Liver (tissue), 8 donors: ENCODE measurements at regions not wholly inside any gene's neighbourhood (a gene's known extent, or its start where the extent isn't known, plus 50 kb on each side); places are given as distances from the start of the nearest gene placed in this dataset.

Source experiments
- DNase-seq: peaks from one replicate; pipeline ENCODE4 v3.0.0-alpha.2; 2017; ENCODE audit warnings: low spot score
- H3K27ac ChIP-seq, 2 donors: one replicate each; pipeline ENCODE4 v1.7.0; 2013; ENCODE audit warnings: inconsistent platforms in 2 of 2, low read length in 2 of 2, control low read depth in 1 of 2, low read depth in 1 of 2, mild to moderate bottlenecking in 1 of 2
- H3K27me3 ChIP-seq, 4 donors: one replicate each; pipeline versions ENCODE4 v1.6.1 to v1.7.0; 2013; ENCODE audit warnings: low read length in 3 of 4, inconsistent platforms in 1 of 4, mild to moderate bottlenecking in 1 of 4, moderate library complexity in 1 of 4; ENCODE audit not compliant: control insufficient read depth in 4 of 4, insufficient read depth in 4 of 4
- H3K36me3 ChIP-seq, 4 donors: one replicate each; pipeline versions ENCODE4 v1.6.1 to v1.7.0; 2013; ENCODE audit warnings: low read length in 3 of 4, mild to moderate bottlenecking in 3 of 4, low read depth in 1 of 4, moderate library complexity in 1 of 4; ENCODE audit not compliant: control insufficient read depth in 4 of 4, insufficient read depth in 3 of 4
- H3K4me1 ChIP-seq, 4 donors: one replicate each; pipeline versions ENCODE4 v1.6.1 to v1.7.0; 2013; ENCODE audit warnings: low read length in 3 of 4, mild to moderate bottlenecking in 3 of 4, moderate library complexity in 1 of 4; ENCODE audit not compliant: control insufficient read depth in 4 of 4, insufficient read depth in 4 of 4
- H3K4me3 ChIP-seq, 3 donors: one replicate each; pipeline versions ENCODE4 v1.6.1 to v1.7.0; 2013; ENCODE audit warnings: low read length in 3 of 3, control low read depth in 1 of 3, low read depth in 1 of 3, mild to moderate bottlenecking in 1 of 3
- H3K9ac ChIP-seq, 2 donors: one replicate each; pipeline ENCODE4 v1.7.0; 2013; ENCODE audit warnings: low read length in 2 of 2, mild to moderate bottlenecking in 2 of 2, moderate library complexity in 2 of 2, control low read depth in 1 of 2, low read depth in 1 of 2
- H3K9me3 ChIP-seq, 4 donors: one replicate each; pipeline versions ENCODE4 v1.6.1 to v1.7.0; 2013; ENCODE audit warnings: low read length in 3 of 4; ENCODE audit not compliant: control insufficient read depth in 4 of 4
- ATF3 ChIP-seq: IDR thresholded peaks from 2 replicates; pipeline ENCODE4 v1.6.1; 2016; ENCODE audit warnings: antibody characterized with exemption
- CTCF ChIP-seq: fragments of 150-350 bp; IDR thresholded peaks from 2 replicates; pipeline ENCODE4 v1.5.1; 2017; ENCODE audit warnings: improper control_type of control experiment, low read depth, low read length; ENCODE audit not compliant: missing input control
- EGR1 ChIP-seq, 2 donors: IDR thresholded peaks; 2 replicates each; pipeline ENCODE4 v1.6.1; 2016 to 2018; ENCODE audit warnings: antibody characterized with exemption in 2 of 2, low read depth in 2 of 2
- FOXA1 ChIP-seq: IDR thresholded peaks from 2 replicates; pipeline ENCODE4 v1.6.1; 2016; ENCODE audit warnings: antibody characterized with exemption
- FOXA2 ChIP-seq: IDR thresholded peaks from 2 replicates; pipeline ENCODE4 v1.6.1; 2016; ENCODE audit warnings: antibody characterized with exemption
- GABPA ChIP-seq, 2 donors: IDR thresholded peaks in 1 of 2; conservative IDR thresholded peaks in 1 of 2; 2 replicates each; pipeline ENCODE4 v1.6.1; 2016; ENCODE audit warnings: antibody characterized with exemption in 2 of 2, mild to moderate bottlenecking in 1 of 2, moderate library complexity in 1 of 2
- HNF4A ChIP-seq, 2 donors: conservative IDR thresholded peaks; 2 replicates each; pipeline ENCODE4 v1.6.1; 2016; ENCODE audit warnings: antibody characterized with exemption in 2 of 2, mild to moderate bottlenecking in 2 of 2
- HNF4G ChIP-seq: IDR thresholded peaks from 2 replicates; pipeline ENCODE4 v1.6.1; 2016; ENCODE audit warnings: antibody characterized with exemption
- JUND ChIP-seq, 2 donors: IDR thresholded peaks; 2 replicates each; pipeline ENCODE4 v1.6.1; 2016; ENCODE audit warnings: antibody characterized with exemption in 2 of 2
- NR2F2 ChIP-seq: IDR thresholded peaks from 2 replicates; pipeline ENCODE4 v1.6.1; 2016; ENCODE audit warnings: antibody characterized with exemption
- RAD21 ChIP-seq, 2 donors: IDR thresholded peaks; 2 replicates each; pipeline ENCODE4 v1.6.1; 2016; ENCODE audit warnings: antibody characterized with exemption in 2 of 2, mild to moderate bottlenecking in 2 of 2
- RXRA ChIP-seq, 2 donors: IDR thresholded peaks; 2 replicates each; pipeline ENCODE4 v1.6.1; 2017 to 2018; ENCODE audit warnings: antibody characterized with exemption in 2 of 2, mild to moderate bottlenecking in 1 of 2
- SP1 ChIP-seq: IDR thresholded peaks from 2 replicates; pipeline ENCODE4 v1.6.1; 2018; ENCODE audit warnings: antibody characterized with exemption, mild to moderate bottlenecking
- TAF1 ChIP-seq: conservative IDR thresholded peaks from 2 replicates; pipeline ENCODE4 v1.6.1; 2016; ENCODE audit warnings: antibody characterized with exemption, mild to moderate bottlenecking
- YY1 ChIP-seq: IDR thresholded peaks from 2 replicates; pipeline ENCODE4 v1.6.1; 2016; ENCODE audit warnings: antibody characterized with exemption, mild to moderate bottlenecking
- WGBS: extraction: QIAGEN DNeasy Blood & Tissue Kit; methylation state at CpG from one replicate; pipeline ENCODE4 v1.1.7; 2013; 5-methylcytosine and 5-hydroxymethylcytosine counted together
- TF ChIP-seq, protein P1 (sequence below): IDR thresholded peaks from 2 replicates; pipeline ENCODE4 v1.6.1; 2016; ENCODE audit warnings: antibody characterized with exemption
- TF ChIP-seq, protein P2 (sequence below): IDR thresholded peaks from 2 replicates; pipeline ENCODE4 v1.6.1; 2016; ENCODE audit warnings: antibody characterized with exemption, mild to moderate bottlenecking
- donor health status: healthy.
- donor health status: healthy.
- donor health status: healthy.
- donor health status: healthy.
- donor health status: healthy.

DNA sequence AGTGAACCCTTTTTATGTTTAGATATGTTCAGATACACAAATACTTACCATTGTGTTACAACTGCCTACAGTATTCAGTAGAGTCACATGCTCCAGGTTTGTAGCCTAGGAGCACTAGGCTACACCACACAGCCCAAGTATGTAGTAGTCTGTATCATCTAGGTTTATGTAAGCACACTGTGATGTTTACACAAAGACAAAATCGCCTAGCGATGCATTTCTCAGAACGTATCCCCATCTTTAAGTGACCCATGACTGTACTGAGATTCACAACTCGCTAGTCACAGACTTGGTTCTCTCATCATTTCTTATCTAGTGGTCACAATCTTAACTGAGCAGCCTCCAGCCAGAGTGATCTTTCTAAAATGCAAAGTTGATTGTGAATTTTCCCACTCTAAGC is 119.2 kb downstream of the RASSF10 start (continued):
- no peak for TF ChIP-seq CTCF
- no peak for TF ChIP-seq YY1
- TF ChIP-seq FOXA2: no peak
- no peak for TF ChIP-seq NR2F2
- TF ChIP-seq RAD21 (IDR thresholded peaks at IDR 0.05): no peak
- TF ChIP-seq, protein P1, sequence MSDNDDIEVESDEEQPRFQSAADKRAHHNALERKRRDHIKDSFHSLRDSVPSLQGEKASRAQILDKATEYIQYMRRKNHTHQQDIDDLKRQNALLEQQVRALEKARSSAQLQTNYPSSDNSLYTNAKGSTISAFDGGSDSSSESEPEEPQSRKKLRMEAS: no peak
- no peak for TF ChIP-seq EGR1 (IDR thresholded peaks at IDR 0.05; ENCODE audit: low read depth in 2 of 2)
- no peak for TF ChIP-seq GABPA (IDR thresholded peaks at IDR 0.05 in 1 of 2, conservative IDR thresholded peaks at IDR 0.05 in 1 of 2)
- no peak for TF ChIP-seq TAF1
- no peak for TF ChIP-seq HNF4A (conservative IDR thresholded peaks at IDR 0.05)
- TF ChIP-seq RXRA (IDR thresholded peaks at IDR 0.05): no peak

DNA sequence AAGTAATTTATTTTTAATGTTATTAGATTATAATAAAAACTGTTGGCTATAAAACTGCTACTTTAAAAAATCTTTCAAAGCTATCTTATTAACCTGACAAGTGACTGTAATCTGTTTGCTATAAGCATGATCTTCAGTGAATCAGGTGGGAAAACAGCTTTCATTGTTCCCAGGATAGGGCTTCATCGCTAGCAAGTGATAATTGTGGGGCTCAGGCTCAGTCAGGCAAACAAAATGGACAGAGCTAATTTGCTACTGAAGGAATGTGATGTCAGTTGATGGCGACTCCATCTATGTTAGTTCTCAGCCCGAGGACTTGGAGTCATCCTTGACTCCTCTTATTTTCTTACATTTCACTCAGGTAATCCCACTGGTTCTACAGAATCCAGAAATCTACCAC is 125.0 kb downstream of the RASSF10 start:
- 87% methylated on average over 3 of the region's 3 CpGs for WGBS
- Histone ChIP-seq H3K9me3 (no peaks in the 10 kb centered on the region), H3K4me1 (no peaks in the 10 kb centered on the region), H3K9ac (no peak overlapping the region), H3K27ac (no peak overlapping the region), H3K4me3 (no peak overlapping the region), H3K27me3 (no peaks in the 10 kb centered on the region), H3K36me3 (no peaks in the 10 kb centered on the region)
- no peak for DNase-seq
- no peak for TF ChIP-seq CTCF
- no peak for TF ChIP-seq FOXA1
- TF ChIP-seq TAF1: no peak
- TF ChIP-seq EGR1 (IDR thresholded peaks at IDR 0.05; ENCODE audit: low read depth in 2 of 2): no peak
- no peak for TF ChIP-seq SP1
- TF ChIP-seq RXRA (IDR thresholded peaks at IDR 0.05): no peak
- TF ChIP-seq, protein P1: no peak
- no peak for TF ChIP-seq GABPA (IDR thresholded peaks at IDR 0.05 in 1 of 2, conservative IDR thresholded peaks at IDR 0.05 in 1 of 2)
- no peak for TF ChIP-seq JUND (IDR thresholded peaks at IDR 0.05)
- TF ChIP-seq ATF3: no peak
- no peak for TF ChIP-seq HNF4G
- TF ChIP-seq, protein P2, sequence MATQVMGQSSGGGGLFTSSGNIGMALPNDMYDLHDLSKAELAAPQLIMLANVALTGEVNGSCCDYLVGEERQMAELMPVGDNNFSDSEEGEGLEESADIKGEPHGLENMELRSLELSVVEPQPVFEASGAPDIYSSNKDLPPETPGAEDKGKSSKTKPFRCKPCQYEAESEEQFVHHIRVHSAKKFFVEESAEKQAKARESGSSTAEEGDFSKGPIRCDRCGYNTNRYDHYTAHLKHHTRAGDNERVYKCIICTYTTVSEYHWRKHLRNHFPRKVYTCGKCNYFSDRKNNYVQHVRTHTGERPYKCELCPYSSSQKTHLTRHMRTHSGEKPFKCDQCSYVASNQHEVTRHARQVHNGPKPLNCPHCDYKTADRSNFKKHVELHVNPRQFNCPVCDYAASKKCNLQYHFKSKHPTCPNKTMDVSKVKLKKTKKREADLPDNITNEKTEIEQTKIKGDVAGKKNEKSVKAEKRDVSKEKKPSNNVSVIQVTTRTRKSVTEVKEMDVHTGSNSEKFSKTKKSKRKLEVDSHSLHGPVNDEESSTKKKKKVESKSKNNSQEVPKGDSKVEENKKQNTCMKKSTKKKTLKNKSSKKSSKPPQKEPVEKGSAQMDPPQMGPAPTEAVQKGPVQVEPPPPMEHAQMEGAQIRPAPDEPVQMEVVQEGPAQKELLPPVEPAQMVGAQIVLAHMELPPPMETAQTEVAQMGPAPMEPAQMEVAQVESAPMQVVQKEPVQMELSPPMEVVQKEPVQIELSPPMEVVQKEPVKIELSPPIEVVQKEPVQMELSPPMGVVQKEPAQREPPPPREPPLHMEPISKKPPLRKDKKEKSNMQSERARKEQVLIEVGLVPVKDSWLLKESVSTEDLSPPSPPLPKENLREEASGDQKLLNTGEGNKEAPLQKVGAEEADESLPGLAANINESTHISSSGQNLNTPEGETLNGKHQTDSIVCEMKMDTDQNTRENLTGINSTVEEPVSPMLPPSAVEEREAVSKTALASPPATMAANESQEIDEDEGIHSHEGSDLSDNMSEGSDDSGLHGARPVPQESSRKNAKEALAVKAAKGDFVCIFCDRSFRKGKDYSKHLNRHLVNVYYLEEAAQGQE: no peak
